Naive B cell (primary cell): ENCODE measurements at regions not wholly inside any gene's neighbourhood (a gene's known extent, or its start where the extent isn't known, plus 50 kb on each side); places are given as distances from the start of the nearest gene placed in this dataset.
"Not testable (repeated sequence)": the region's sequence is repeated elsewhere in the genome, so short reads cannot be mapped to it uniquely, and the experiment has no call there.

Experiments used
- ATAC-seq, 2 donors: fragments of 150-1000 bp; cut with Tn5 transposase; 2 replicates each; pipeline ENCODE4 v1.10.0; 2021; ENCODE audit warnings: low read depth in 2 of 2, mild to moderate bottlenecking in 2 of 2, moderate library complexity in 2 of 2
- DNase-seq: peaks from one replicate; pipeline ENCODE4 v3.0.0; 2022
- H3K27ac Mint-ChIP-seq, 6 donors: one replicate each; pipeline ENCODE4 v1.8.0; 2020 to 2022; ENCODE audit warnings: mild to moderate bottlenecking in 6 of 6, mixed read lengths in 6 of 6, moderate library complexity in 5 of 6, inconsistent platforms in 2 of 6
- H3K27me3 Mint-ChIP-seq, 3 donors: one replicate each; pipeline ENCODE4 v1.8.0; 2021 to 2022; ENCODE audit warnings: mixed read lengths in 3 of 3, mild to moderate bottlenecking in 1 of 3
- H3K36me3 Mint-ChIP-seq, 2 donors: one replicate each; pipeline ENCODE4 v1.8.0; 2020 to 2022; ENCODE audit warnings: mixed read lengths in 2 of 2, inconsistent platforms in 1 of 2, mild to moderate bottlenecking in 1 of 2
- H3K4me1 Mint-ChIP-seq, 3 donors: one replicate each; pipeline ENCODE4 v1.8.0; 2020 to 2022; ENCODE audit warnings: mixed read lengths in 3 of 3, inconsistent platforms in 1 of 3, mild to moderate bottlenecking in 1 of 3, moderate library complexity in 1 of 3
- H3K4me3 Mint-ChIP-seq, 8 donors: one replicate each; pipeline ENCODE4 v1.8.0; 2020 to 2022; ENCODE audit warnings: mild to moderate bottlenecking in 8 of 8, mixed read lengths in 8 of 8, moderate library complexity in 8 of 8, inconsistent platforms in 2 of 8
- H3K9me3 Mint-ChIP-seq, 7 donors: one replicate each; pipeline ENCODE4 v1.8.0; 2020 to 2022; ENCODE audit warnings: mixed read lengths in 7 of 7, mild to moderate bottlenecking in 5 of 7, inconsistent platforms in 2 of 7, moderate library complexity in 1 of 7

DNA sequence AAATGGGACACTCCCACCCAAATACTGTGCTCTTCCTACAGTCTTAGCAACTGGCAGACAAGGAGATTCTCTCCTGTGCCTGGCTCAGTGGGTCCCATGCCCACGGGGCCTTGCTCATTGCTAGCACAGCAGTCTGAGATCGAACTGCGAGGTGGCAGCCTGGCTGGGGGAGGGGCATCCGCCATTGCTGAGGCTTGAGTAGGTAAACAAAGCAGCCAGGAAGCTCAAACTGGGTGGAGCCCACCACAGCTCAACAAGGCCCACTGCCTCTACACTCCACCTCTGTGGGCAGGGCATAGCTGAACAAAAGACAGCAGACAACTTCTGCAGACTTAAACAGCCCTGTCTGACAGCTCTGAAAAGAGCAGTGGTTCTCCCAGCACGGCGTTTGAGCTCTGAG lies 174.8 kb downstream of the COL12A1 start:
- not testable (repeated sequence) for H3K36me3 Mint-ChIP-seq, H3K27ac Mint-ChIP-seq, DNase-seq, H3K27me3 Mint-ChIP-seq, H3K4me3 Mint-ChIP-seq, H3K4me1 Mint-ChIP-seq, ATAC-seq, H3K9me3 Mint-ChIP-seq

DNA sequence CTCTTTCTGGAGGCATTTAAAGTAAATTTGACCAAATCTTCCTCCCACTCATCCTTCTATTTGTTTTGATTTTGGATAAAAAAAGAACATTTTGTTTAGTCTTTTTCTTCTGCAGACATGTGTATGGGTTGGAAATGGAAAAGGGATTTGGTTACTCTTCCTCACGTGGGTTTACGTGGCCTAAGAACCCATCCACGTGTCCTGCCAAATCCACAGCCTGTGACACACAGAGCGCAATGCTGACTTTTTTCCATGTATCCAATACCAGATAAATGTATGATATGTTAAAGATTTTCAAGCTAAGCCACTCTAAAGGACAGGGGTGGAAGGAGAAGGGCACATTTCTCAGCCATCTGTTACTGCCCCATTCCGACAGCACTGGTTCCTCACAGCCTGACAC lies 176.5 kb downstream of the COL12A1 start:
- DNase-seq (no peak), ATAC-seq (no peak)
- H3K4me1 Mint-ChIP-seq = no peaks in the 10 kb centered on the region
- H3K4me3 Mint-ChIP-seq = no peak overlapping the region
- no peaks in the 10 kb centered on the region for H3K36me3 Mint-ChIP-seq
- no peak overlapping the region for H3K27ac Mint-ChIP-seq
- no peaks in the 10 kb centered on the region for H3K27me3 Mint-ChIP-seq
- H3K9me3 Mint-ChIP-seq = peaks cover 0 to 8% (median 2%) of the 10 kb centered on the region in 7 donors

DNA sequence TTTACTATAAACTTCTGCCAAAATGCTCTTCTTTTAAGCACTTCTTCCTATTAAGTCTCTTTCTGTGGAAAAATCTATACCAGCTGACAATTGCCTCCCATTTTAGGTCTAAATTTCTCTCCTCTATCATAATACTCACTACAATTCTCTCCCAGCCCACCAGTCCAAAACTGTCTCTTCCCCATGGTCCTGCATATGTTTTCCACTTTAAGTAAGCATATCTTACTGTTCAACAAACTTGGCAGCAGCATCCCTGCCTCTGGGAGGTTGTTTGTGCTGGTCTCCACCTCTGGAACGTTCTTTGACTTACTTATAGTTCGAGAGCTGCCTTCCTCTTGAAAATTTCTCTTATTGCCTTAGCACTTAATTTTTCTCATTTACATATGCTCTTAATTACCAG lies 180.5 kb downstream of the COL12A1 start:
- Mint-ChIP-seq H3K4me3 (no peak overlapping the region), H3K4me1 (no peaks in the 10 kb centered on the region), H3K36me3 (no peaks in the 10 kb centered on the region), H3K27me3 (no peaks in the 10 kb centered on the region), H3K9me3 (peaks cover 0 to 3% (median 0%) of the 10 kb centered on the region in 7 donors), H3K27ac (no peak overlapping the region)
- ATAC-seq (no peak), DNase-seq (no peak)

DNA sequence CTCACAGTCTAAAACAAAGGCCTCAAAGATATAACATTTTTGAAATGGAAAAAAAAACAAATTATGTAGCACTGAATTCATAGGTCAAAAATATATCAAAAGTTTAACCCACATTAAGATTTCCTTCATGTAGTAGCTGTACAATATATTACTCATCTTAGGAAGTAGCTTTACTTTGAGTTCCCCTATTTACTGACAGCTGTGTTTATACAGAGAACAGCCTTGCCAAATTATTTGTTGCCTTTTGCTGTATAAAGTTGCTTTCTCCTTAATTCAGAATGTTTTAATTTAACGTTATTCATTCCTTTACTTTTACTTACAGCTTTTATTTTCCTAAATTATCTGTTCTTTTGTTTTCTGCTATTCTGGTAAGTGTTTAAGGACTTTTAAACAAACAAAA lies 181.0 kb downstream of the COL12A1 start:
- Mint-ChIP-seq H3K36me3 (no peaks in the 10 kb centered on the region), H3K27me3 (no peaks in the 10 kb centered on the region), H3K27ac (no peak overlapping the region), H3K9me3 (peaks cover 0 to 3% (median 0%) of the 10 kb centered on the region in 7 donors), H3K4me1 (no peaks in the 10 kb centered on the region), H3K4me3 (no peak overlapping the region)
- no peak for ATAC-seq
- no peak for DNase-seq

DNA sequence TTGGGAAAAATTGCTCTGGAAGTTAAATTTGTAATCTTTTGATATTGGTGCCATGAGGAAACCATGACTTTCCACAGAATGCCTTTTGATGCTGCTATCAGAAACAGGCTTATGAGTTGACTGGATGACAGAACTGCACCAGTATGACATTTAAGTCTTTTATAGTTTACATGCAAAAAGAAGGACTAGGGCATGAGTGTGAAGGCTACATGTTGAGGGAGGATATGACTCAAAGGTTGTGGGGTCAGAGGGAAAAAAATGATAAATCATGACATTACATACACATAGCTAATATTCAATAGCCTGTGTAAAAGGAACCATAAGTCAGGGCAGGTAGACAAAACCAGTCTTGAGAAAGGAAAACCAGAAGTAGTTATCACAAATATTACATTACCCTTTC lies 182.2 kb downstream of the COL12A1 start:
- Mint-ChIP-seq H3K27me3 (no peaks in the 10 kb centered on the region), H3K27ac (no peak overlapping the region), H3K4me3 (no peak overlapping the region), H3K36me3 (no peaks in the 10 kb centered on the region), H3K4me1 (no peaks in the 10 kb centered on the region), H3K9me3 (peaks cover 0 to 10% (median 4%) of the 10 kb centered on the region in 7 donors)
- ATAC-seq (no peak), DNase-seq (no peak)

DNA sequence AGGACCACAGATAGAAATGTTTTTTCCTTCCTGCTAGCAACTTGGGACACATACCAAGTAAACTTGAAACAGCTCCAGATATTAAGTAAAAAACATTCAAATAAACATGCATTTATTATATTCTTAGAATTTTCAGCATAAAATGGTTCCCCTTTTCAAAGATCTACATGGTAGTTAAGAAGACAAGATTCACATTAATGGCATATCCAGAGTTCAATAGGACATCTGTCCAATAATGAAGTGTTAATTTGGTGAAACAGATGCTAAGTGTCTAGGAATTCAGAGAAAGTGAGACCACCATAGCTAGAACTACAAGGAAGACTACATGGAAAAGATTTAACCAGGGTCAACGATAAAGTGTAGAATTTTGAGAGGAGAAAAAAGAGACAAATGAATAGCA lies 184.9 kb downstream of the COL12A1 start:
- ATAC-seq (no peak), DNase-seq (no peak)
- peaks cover 0 to 11% (median 10%) of the 10 kb centered on the region in 7 donors for H3K9me3 Mint-ChIP-seq
- no peaks in the 10 kb centered on the region for H3K27me3 Mint-ChIP-seq
- no peak overlapping the region for H3K4me3 Mint-ChIP-seq
- no peak overlapping the region for H3K27ac Mint-ChIP-seq
- no peaks in the 10 kb centered on the region for H3K36me3 Mint-ChIP-seq
- no peaks in the 10 kb centered on the region for H3K4me1 Mint-ChIP-seq

DNA sequence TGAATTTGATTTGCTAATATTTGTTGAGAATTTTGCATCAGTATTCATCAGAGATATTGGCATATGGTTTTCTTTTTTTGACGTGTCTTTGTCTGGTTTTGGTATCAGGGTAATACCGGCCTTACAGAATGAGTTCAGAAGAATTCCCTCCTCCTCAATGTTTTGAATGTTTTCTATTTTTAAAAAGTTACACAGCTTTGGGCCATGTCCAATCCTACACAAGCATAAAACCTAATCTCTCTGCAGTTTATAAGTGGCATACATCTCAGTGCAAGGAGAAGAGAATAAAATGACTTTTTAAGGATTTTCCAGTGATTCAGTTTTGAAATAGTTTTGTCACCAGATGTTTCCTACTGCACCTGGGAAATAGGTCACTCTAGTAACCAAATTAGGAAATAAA lies 185.5 kb downstream of the COL12A1 start:
- H3K4me1 Mint-ChIP-seq = no peaks in the 10 kb centered on the region
- ATAC-seq (no peak), DNase-seq (no peak)
- no peak overlapping the region for H3K4me3 Mint-ChIP-seq
- peaks cover under 1 to 13% (median 10%) of the 10 kb centered on the region in 7 donors for H3K9me3 Mint-ChIP-seq
- H3K27me3 Mint-ChIP-seq = no peaks in the 10 kb centered on the region
- no peaks in the 10 kb centered on the region for H3K36me3 Mint-ChIP-seq
- H3K27ac Mint-ChIP-seq = no peak overlapping the region

DNA sequence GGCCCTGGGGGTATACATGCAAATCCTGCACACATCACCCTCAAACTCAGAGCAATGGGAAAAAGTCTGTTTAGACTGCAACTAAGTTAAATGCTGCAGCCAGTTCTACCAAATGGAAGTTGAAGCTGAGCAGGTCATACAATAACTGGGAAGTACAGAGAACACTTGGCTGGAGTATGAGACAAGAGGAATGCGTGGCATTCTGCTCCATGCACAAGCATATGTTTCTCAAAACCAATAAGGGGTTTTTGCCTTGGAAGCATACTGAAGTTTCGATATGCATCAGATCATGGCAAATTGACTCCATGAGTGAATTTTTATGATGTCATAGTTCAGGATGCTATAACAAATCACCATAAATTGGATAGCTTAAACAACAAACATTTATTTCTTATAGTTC lies 193.8 kb downstream of the COL12A1 start:
- no peak overlapping the region for H3K4me3 Mint-ChIP-seq
- no peaks in the 10 kb centered on the region for H3K36me3 Mint-ChIP-seq
- ATAC-seq (no peak), DNase-seq (no peak)
- no peaks in the 10 kb centered on the region for H3K4me1 Mint-ChIP-seq
- H3K9me3 Mint-ChIP-seq = peaks cover 0 to 10% (median 5%) of the 10 kb centered on the region in 7 donors
- peak overlapping the region in 1 of 6 donors; percentile 2 for H3K27ac Mint-ChIP-seq
- H3K27me3 Mint-ChIP-seq = no peaks in the 10 kb centered on the region

DNA sequence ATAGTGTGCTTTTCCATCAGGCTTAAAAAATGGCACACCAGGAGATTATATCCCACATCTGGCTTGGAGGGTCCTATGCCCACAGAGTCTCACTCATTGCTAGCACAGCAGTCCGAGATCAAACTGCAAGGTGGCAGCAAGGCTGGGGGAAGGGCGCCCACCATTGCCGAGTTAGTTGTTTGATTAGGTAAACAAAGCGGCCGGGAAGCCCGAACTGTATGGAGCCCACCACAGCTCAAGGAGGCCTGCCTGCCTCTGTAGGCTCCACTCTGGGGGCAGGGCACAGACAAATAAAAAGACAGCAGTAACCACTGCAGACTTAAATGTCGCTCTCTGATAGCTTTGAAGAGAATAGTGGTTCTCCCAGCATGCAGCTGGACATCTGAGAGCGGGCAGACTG lies 201.9 kb downstream of the COL12A1 start:
- DNase-seq, H3K27ac Mint-ChIP-seq, H3K4me3 Mint-ChIP-seq, H3K27me3 Mint-ChIP-seq, ATAC-seq, H3K36me3 Mint-ChIP-seq, H3K4me1 Mint-ChIP-seq: not testable (repeated sequence)
- peaks cover 6 to 18% (median 10%) of the 10 kb centered on the region in 7 donors for H3K9me3 Mint-ChIP-seq

DNA sequence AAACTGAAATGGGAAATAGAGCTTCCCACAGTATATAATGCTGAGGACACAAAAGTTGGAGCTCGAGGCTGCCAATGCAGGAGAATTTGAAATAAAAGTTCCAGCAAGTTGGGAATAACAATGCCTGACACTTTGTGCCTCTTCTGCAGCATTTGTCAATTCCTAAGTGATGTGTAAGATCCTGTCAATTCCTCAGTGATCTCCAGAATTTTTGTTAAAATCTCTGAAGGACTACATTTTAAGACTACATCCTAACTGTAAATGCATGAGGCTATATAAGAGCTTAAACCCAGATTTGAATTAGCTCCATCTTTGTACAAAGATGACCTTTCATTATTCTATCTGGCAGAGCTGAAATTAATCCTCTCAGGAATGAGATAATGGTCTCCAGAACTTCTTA lies 208.2 kb downstream of the COL12A1 start:
- peaks cover 2 to 15% (median 7%) of the 10 kb centered on the region in 7 donors for H3K9me3 Mint-ChIP-seq
- no peak for DNase-seq
- no peak overlapping the region for H3K27ac Mint-ChIP-seq
- ATAC-seq = no peak
- H3K36me3 Mint-ChIP-seq = no peaks in the 10 kb centered on the region
- H3K27me3 Mint-ChIP-seq = no peaks in the 10 kb centered on the region
- no peak overlapping the region for H3K4me3 Mint-ChIP-seq
- H3K4me1 Mint-ChIP-seq = no peaks in the 10 kb centered on the region

DNA sequence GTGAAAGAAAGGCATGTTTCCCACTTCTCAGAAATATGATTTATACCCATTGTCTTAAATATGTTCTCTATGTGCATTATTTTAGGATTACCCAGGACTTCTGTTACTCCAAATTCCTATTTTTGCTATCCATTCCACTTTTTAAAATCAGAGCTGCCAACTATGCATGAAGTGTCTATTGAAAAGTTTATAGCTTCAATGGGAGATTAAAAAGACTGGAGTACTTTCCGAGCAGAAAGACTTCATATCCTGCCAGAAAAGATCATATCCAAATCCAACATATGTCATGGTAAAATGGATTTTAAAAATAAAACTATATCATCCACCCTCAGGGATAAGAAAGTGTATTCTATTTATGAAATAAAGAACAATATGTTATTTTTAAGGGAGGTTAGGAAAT lies 212.7 kb downstream of the COL12A1 start:
- Mint-ChIP-seq H3K4me1 (no peaks in the 10 kb centered on the region), H3K36me3 (no peaks in the 10 kb centered on the region), H3K27ac (no peak overlapping the region), H3K9me3 (peaks cover 0 to 15% (median 5%) of the 10 kb centered on the region in 7 donors), H3K27me3 (no peaks in the 10 kb centered on the region), H3K4me3 (no peak overlapping the region)
- DNase-seq (no peak), ATAC-seq (no peak)

DNA sequence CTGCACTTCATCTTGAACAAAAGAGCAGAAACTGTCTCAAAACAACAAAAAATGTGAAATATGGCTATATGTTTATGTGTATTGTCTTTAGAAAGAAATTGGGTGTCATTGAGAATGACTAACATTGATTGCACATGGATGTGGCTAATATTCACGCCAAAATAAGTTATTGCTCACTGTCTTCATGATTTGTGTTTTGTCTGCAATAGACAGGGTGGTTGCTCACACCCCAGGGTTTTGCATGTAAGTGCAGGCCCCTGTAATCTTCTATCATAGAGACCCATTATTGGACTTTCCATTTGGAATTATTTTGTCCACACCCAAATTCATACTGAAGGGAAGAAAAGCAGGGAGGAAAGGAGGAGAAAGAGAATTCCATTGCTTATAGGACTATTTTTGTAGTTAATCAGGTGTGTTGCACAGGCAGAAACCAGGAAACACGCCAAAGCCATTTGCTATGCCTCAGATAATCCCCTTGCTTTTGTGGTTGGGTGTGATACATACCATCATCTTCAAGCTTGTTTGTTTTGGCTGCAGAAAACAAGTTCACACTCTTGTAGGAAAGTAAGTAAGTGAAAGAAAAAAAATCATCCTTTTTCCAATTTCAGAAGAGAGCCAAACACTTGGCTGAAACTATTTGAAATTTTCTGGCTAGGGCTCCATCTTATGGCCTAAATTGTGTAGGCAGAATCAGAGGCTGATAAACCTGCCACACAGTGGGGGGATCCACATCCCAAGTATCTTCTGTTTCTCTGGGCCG lies 214.1 kb downstream of the COL12A1 start:
- ATAC-seq (no peak), DNase-seq (no peak)
- Mint-ChIP-seq H3K4me1 (no peaks in the 10 kb centered on the region), H3K36me3 (no peaks in the 10 kb centered on the region), H3K27ac (no peak overlapping the region), H3K9me3 (peaks cover 0 to 18% (median 5%) of the 10 kb centered on the region in 7 donors), H3K27me3 (no peaks in the 10 kb centered on the region), H3K4me3 (no peak overlapping the region)

DNA sequence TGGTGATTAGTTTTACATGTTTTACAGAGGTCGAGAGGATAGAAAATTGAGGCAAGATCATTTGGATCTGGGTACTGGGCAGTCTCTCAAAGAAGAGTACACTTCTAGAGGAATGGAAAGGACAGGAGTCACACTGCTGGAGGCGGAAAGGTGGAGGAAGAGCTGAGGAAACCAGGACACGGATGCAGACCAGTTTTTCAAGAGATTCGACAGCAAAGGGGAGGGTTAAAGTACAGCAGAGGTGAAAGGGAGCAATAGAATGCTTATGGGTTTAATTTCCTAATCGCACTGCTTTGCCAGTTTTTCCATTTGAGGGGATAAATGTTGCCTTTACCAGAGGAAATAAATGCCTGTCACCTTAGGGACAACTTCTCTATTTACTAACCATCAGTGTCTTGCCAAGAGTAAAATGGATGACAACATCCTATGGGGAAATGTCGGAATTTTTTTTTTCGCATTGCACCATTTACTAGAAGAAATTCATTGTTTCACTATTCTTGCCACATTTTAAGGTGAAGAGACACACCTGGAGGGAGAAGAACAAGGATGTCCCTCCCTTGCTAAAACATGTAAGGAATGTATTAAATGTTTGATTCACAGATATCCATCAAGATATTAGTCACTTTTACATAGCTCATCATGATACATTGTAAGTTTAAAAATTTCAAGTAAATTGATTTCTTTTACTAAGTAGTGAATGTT lies 226.6 kb downstream of the COL12A1 start:
- H3K27me3 Mint-ChIP-seq = no peaks in the 10 kb centered on the region
- ATAC-seq = no peak
- H3K4me1 Mint-ChIP-seq = no peaks in the 10 kb centered on the region
- no peak overlapping the region for H3K27ac Mint-ChIP-seq
- no peak overlapping the region for H3K4me3 Mint-ChIP-seq
- no peak for DNase-seq
- no peaks in the 10 kb centered on the region for H3K36me3 Mint-ChIP-seq
- peaks cover 0 to 10% (median 3%) of the 10 kb centered on the region in 7 donors for H3K9me3 Mint-ChIP-seq

DNA sequence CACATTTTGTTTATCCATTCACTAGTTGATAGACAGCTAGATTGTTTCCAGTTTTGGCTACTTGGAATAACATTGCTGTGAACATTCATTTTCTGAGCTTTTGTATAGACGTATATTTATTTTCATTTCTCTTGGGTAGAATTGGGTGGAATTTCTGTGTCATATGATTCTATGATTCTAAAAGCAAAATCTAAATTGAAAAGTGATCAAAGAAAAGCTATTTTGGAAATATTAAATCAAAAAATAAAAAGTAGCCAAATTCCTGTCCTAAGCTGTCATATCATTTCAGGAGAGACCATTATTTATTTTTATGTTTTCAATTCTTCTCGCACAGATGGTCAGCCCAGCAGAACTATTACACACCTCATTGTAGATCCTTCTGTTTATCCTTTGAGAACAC lies 229.2 kb downstream of the COL12A1 start:
- Mint-ChIP-seq H3K36me3 (no peaks in the 10 kb centered on the region), H3K27me3 (no peaks in the 10 kb centered on the region), H3K4me1 (no peaks in the 10 kb centered on the region), H3K27ac (no peak overlapping the region), H3K4me3 (no peak overlapping the region), H3K9me3 (peaks cover 0 to 10% (median 7%) of the 10 kb centered on the region in 7 donors)
- DNase-seq (no peak), ATAC-seq (no peak)
